ENCODE measurements at regions not wholly inside any gene's neighbourhood (a gene's known extent, or its start where the extent isn't known, plus 50 kb on each side); places are given as distances from the start of the nearest gene placed in this dataset.
"Not testable (repeated sequence)": the region's sequence is repeated elsewhere in the genome, so short reads cannot be mapped to it uniquely, and the experiment has no call there.

GRCh38 chr14:71242237-71242748 lies 335.0 kb downstream of the PCNX1 start:
- no peak for DNase-seq

- DNase-seq = no peak
Observed at GRCh38 chr14:71243697-71244096, 336.4 kb downstream of the PCNX1 start.

- DNase-seq = no peak
Observed at GRCh38 chr14:71244341-71244740, 337.1 kb downstream of the PCNX1 start.

GRCh38 chr14:71245659-71246361 lies 338.6 kb downstream of the PCNX1 start:
- no peak for DNase-seq

- no peak for DNase-seq
Observed at GRCh38 chr14:71246539-71246938, 339.3 kb downstream of the PCNX1 start.

GRCh38 chr14:71247106-71247505 lies 339.8 kb downstream of the PCNX1 start:
- DNase-seq = no peak

GRCh38 chr14:71248194-71248593 lies 340.9 kb downstream of the PCNX1 start:
- no peak for DNase-seq

GRCh38 chr14:71250347-71250746 lies 343.1 kb downstream of the PCNX1 start:
- DNase-seq = no peak

GRCh38 chr14:71250791-71251190 lies 343.5 kb downstream of the PCNX1 start:
- DNase-seq = no peak

- not testable (repeated sequence) for DNase-seq
Observed at GRCh38 chr14:71254091-71254719, 346.9 kb downstream of the PCNX1 start.

GRCh38 chr14:71261206-71261605 lies 353.9 kb downstream of the PCNX1 start:
- DNase-seq = no peak

- DNase-seq = no peak
Observed at GRCh38 chr14:71262441-71262840, 355.2 kb downstream of the PCNX1 start.

GRCh38 chr14:71264260-71264659 lies 357.0 kb downstream of the PCNX1 start:
- no peak for DNase-seq

GRCh38 chr14:71267007-71267513 lies 359.8 kb downstream of the PCNX1 start:
- DNase-seq = no peak

- DNase-seq = no peak
Observed at GRCh38 chr14:71267691-71268090, 360.4 kb downstream of the PCNX1 start.

GRCh38 chr14:71270111-71270510 lies 362.9 kb downstream of the PCNX1 start:
- DNase-seq = no peak

GRCh38 chr14:71271166-71271945 lies 364.1 kb downstream of the PCNX1 start:
- DNase-seq = no peak

- DNase-seq = no peak
Observed at GRCh38 chr14:71273366-71273765, 366.1 kb downstream of the PCNX1 start.

- DNase-seq = no peak
Observed at GRCh38 chr14:71284048-71284447, 376.8 kb downstream of the PCNX1 start.

GRCh38 chr14:71286126-71286525 lies 378.9 kb downstream of the PCNX1 start:
- DNase-seq = no peak

- DNase-seq = no peak
Observed at GRCh38 chr14:71287567-71287966, 380.3 kb downstream of the PCNX1 start.

- no peak for DNase-seq
Observed at GRCh38 chr14:71289536-71289935, 382.3 kb downstream of the PCNX1 start.

- no peak for DNase-seq
Observed at GRCh38 chr14:71290301-71290700, 383.0 kb downstream of the PCNX1 start.
